HG02642 (cell line): ENCODE measurements at regions not wholly inside any gene's neighbourhood (a gene's known extent, or its start where the extent isn't known, plus 50 kb on each side); places are given as distances from the start of the nearest gene placed in this dataset.

Experiments used
- ATAC-seq: cut with Tn5 transposase; IDR thresholded peaks from one replicate; pipeline ENCODE4 v1.9.1; 2021; ENCODE audit warnings: mild to moderate bottlenecking; ENCODE audit not compliant: unreplicated experiment, poor library complexity

DNA sequence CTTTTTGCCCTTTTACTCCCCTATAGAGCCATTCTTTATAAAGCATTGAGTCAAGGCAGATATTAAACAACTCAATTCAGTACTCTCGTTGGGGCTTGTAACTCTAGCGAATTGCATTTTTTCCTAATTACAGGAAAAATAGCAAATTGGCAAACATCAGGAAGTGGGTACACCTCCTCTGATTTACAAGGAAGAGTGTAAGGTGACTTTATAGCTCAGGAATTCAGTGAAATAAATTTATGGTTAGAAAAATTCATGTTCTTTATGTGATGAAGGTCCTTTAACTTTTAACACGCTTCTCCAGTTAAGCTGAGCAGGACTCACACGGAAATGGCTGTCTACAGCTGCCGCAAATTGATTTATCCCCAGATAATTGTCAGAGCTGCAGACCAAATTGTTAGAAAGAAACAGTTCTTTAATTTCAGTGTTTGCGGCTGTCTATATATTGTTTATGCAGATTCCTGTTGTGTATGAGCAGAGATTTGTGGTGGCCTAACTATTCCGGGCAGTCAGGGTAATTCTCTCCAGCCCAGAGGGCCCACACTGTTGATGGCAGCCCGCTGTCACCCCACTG lies 151.1 kb upstream of the MKI67 start:
- no peak for ATAC-seq

DNA sequence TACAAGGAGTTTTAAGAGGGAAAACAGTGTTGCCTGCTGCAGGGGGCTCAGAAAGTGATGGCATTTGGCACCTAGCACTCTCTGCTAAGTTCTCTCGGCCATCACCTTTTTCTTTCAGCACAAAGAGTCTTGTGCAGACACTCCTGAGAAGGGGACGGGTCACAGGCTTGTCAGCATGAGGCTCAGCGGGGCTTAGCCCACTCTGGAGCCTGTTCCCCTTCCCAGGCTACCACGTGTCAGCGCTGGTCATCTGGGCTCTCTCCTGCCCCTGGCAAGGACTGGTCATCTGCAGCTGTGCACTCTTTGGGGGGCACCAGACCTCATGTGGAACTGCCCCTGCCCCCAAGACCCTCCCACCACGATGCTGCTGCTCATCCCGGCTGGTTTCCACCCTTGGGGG lies 152.1 kb upstream of the MKI67 start:
- ATAC-seq, result no peak

DNA sequence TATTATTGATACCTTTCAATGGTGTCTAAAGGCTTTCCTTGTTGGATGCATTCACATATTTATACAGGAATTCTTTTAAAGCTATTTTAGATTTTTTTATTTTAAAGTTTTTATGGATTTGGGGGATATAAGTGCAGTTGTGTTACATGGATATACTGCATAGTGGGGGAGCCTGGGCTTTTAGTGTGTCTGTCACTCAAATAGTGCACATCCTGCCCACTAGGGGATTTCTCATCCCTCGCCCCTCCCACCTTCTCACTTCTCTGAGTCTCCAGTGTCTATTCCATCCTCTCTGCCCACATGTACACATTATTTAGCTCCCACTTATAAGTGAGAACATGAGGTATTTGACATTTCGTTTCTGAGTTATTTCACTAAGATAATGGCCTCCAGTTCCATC lies 154.0 kb upstream of the MKI67 start:
- ATAC-seq, result no peak

DNA sequence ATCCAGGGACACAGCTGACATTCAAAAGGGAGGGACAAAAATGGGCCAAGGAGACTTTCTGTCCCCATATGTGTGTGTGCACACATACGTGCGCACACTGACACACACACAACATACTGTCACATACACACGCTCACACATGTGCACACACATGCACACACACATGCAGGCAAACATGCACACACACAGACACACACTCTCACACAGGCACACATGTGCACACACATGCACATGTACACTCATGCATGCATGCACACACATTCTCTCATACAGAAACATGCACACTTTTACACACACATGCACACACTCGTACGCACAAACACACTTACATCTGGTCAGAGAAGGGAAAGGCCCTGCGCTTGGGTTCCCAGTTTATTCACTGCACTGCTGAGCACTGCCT lies 155.1 kb upstream of the MKI67 start:
- no peak for ATAC-seq

DNA sequence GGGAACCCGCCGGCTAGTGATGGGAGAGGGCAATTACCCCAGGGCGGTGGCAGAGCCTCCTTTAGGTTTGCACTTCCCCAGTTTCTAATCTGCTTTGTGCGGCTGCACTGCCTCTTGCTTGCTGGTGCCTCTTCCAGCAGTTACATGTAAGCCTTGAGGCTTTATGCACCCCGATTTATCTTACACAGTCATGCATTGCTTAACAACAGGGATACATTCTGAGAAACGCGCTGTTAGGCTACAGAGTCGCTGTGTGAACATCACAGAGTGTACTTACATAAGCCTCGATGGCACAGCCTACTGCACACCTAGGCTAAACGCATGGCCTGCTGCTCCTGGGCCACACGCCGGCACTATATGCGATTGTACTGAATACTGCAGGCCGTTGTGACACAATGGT lies 155.6 kb upstream of the MKI67 start:
- ATAC-seq, result no peak

DNA sequence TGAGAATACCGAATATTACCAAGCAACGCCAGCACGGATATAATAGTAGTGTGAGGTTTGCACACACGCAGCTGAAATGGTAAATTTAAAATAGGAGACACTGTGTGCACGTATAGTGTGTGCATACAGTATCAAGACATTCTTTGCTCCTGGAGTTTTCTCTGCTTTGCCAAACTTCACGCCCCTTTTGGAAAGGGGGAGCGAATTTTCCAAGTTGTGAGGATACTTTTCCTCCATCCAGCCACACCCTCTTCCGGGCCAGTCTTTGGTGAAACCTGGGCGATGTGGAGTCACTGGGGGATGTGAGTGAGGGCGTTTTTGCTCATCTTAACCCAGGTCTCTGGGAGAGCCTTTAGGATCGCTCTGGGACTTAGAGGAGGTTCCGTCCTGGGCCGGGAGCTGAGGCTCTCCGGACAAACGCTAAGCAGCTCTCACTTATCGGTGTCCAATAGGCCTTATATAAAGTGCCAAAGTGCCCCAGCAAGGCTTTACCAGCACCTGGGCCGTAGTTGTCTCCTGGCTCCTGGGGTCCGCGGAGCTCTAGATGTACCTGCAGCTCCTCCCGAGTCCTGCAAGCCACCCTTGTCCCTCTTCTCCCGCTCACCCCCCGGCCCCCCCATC lies 160.0 kb upstream of the MKI67 start:
- no peak for ATAC-seq

DNA sequence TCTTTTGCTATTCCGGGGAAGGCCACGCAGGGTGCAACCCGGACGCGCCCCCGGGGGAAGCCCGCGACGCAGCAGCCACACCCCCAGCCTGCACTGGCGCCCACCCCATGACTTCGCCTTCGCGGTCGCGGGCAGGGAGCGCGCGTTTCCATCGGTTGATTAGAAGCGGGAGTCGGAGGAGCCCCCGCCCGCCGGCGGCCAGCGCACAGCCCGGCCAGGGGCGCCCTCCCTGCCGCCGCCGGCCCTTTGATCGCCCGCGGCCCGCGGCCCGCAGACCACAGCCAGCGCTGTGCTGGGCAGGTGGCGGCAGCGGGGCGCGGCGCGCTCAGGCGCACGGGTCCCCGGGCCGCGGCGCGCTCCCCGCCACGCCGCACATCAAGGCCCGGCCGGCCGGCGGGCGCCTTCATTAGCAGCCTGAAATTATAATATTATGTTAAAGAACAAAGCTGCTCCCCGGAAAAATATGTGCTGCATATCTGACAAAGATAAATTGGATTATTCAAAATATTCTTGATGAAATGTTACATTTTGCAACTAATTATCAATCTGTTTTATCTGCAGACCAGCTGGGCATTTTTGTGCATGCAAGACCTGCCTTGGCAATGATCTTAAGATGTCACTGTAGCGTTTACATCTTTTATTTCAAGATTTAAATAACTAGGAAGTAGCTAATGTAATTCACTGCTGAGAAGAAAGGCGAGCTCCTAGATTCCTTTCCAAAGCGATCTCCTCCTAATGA lies 160.7 kb upstream of the MKI67 start:
- no peak for ATAC-seq

DNA sequence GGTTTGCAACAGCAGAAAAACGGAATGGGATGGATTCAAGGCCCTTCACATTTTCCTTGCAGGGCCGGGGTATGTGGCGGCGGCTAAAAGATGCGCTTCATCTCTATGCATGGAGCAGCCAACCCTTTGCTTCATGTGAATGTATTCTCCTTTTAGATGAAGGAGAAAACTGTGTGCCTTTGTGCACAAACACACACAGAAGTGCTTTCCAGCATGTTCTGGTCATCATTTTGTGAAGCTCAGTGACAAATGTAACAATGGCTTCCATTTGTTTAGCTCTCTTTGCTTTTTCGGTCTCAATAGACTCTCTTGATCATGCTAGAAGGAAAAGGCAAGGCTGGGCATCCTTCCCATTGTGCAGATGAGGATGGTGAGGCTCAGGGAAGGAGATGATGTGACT lies 161.7 kb upstream of the MKI67 start:
- no peak for ATAC-seq

DNA sequence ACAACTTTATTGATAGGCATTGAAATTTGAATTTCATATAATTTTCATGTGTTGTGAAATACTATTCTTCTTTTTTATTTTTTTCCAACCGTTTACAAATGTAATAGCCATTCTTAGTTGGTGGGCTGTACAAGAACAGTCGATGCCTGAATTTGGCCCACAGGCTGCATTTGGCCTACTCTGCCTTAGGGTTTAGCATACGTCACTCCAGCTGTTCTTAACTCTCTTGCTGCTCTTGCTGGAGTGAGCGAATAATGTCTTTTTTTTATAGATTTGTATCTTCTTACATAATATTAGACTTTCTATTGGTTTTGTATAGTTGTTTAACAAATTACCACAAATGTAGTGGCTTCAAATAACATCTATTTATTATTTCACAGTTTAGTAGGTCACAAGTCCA lies 163.4 kb upstream of the MKI67 start:
- ATAC-seq, result no peak

DNA sequence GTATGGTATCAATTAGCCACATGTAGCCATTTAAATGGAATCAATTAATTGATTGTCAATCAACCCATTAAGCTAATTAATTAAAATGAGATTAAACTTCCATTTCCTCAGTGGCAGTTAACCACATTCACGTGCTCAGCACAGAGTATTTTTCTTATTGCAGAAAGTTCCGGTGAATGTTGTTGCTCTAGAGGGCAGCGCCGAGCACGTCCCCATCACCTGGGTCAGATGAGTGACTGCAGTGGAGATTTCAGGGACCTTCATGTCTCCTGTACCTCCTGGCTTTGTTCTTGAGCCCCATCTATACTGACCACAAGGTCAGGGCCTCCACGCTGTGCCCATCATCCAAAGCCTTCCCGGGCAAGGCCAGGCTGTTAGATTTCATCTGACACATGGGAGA lies 168.8 kb upstream of the MKI67 start:
- ATAC-seq, result no peak

DNA sequence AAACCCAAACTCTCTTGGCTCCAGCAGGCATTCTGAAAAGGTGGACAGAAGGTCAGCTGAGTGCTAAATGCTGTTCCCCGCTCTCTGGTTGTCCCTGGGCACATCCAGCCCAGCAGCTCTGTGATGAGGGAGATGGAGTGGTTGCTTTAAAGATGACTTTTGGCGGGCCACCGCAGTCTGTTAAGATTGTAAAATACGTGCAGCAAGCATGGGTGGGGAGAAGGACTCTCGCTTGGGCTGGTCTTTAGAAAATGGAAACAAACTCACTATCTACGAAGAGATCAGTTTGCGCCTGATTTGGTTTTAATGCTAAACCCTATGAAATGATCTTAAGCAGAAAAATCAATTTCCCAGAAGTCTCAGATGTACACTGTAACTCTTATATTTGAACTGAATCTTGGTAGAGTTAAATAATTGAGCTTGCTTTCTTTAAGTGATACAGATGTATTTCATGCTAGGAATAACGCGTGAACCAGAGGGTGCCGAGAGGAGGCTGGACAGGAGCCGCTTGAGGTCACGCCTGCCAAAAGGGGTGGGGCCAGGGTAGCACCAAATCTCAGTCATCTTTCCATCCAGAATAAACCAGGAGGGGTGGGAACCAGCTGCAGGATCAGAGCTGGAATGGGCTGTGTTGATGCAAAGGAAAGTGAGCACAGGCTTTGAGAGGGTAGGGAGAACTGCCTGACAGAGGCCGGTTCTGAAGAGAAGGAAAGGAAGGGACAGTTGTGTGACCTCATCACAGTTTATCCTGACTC lies 170.2 kb upstream of the MKI67 start:
- no peak for ATAC-seq

DNA sequence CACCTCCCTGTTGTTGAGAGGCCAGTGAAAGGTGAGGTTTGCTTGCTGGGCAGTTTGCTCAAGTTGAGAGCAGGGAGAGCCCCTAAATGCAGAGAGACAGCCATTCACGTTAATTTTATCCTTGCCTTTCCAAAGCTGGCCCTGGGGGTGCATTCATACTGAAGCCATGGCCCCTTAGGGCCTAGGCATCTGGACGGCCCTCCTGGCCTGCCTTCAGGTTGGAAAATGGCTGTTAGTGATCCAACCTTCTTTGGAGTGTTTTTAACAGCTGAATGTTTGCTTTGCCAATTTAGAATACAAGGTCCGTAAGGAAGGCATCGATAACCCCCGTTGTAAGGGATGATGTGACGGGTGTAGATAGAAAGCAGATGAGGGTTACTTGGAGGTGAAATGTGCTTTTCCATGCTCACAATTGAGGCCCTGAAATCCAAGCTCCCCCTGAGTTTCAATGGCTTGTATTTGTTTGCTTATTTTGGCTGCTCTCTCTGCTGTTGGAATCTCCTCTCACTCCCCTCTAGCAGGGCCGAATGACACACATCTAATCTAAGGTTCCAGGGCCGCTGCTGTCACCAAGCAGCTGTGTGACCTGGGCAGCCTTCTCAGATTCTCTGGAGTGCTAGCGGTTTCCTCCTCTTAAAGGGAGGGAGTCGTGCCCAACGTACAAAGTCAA lies 171.6 kb upstream of the MKI67 start:
- ATAC-seq, result no peak

DNA sequence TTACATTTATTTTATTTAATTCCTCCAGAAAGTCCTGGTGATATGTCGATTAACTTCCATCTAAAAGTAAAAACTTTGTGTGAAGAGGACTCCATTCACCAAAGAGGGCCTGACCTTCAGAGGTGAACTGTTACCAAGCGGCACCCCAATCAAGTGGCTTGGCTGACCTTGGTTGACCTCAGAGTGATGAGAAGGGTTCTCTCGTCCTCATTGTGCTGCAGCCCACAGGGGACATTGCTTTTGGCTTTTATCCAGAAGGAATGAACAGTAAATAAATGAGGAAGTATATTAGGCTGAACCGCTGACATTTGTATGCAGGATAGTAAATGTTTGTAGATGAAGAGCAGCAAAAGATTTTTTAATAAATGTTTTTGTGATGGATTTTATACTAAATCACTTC lies 172.4 kb upstream of the MKI67 start:
- ATAC-seq, result no peak

DNA sequence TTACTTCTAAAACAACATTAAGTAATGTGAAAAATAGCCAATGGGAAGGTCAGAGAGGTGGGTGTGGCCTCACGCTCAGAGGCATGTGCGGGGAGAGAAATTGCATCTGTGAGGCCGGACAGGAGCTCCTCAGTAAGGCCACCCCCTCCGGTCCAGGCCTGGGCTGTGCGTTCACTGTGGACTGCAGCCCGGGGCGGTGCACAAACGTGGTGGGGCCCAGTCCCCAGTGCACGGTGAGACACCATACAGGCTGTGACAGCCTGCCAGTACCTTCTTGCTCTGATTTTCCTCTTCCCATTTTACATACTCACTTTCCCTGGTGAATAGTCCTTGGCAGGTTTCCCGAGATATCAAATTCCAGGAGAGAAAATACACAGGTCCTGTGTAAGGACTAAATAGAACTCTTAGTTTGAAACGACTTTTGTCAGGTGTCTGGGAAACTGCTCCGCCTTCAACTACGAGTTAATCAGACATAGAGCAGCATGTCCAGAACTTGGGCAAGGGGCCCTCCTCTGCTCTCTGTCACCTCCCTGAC lies 174.1 kb upstream of the MKI67 start:
- no peak for ATAC-seq

DNA sequence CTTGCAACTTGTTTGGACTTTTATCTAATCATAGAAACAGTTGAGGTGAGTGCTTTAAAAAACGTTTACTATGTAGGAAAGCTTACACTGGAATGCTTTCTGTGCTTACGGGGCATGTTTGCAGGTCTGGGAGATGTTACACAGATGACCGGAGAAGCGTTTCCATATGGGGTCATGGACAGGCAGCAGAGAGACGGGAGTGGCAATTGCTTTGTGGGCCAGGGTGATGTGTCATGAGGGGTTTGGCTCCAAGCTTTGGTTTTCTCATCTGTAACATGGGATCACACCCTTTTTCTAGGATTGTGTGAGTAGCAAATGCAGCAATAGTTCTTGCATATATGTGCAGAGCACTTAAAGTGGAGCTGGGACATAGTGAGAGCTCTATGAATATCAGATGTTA lies 174.8 kb upstream of the MKI67 start:
- ATAC-seq, result no peak

DNA sequence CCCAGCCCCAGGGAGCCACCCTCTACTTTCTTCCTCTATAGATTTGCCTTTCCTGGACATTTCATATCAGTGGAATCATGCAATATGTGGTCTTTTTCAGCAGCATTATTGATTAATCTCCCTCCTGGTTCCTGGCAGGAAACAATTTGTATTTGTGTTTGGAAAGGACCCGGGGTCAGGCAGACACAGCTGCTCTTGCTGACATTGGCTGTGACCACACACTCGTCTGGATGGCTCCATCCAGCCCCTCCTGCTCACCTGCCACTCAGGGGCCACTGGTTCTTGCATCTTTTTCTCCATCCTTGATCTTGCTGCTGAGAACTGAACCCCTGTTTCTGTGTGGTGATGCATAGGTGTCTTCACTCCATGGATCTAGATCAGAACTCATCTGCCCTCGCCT lies 176.6 kb upstream of the MKI67 start:
- no peak for ATAC-seq

DNA sequence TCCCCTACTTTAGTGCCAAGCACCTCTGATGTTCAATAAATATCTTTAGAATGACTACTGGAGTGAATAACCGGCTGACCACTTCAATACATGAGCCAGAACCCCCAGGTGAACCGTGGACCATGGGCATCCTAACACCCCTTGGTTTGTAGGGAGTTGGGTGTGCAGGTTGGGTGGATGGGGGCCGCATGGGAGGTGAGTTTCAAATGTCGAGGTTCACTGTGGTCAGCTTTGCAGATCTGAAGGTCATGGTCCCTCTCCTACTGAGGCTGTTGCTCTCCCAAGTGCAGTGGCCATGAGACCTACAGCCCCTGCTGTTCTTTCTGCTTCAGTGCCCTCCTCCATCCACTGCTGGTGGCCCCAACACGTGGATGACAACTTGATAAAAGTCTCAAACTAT lies 178.0 kb upstream of the MKI67 start:
- no peak for ATAC-seq

DNA sequence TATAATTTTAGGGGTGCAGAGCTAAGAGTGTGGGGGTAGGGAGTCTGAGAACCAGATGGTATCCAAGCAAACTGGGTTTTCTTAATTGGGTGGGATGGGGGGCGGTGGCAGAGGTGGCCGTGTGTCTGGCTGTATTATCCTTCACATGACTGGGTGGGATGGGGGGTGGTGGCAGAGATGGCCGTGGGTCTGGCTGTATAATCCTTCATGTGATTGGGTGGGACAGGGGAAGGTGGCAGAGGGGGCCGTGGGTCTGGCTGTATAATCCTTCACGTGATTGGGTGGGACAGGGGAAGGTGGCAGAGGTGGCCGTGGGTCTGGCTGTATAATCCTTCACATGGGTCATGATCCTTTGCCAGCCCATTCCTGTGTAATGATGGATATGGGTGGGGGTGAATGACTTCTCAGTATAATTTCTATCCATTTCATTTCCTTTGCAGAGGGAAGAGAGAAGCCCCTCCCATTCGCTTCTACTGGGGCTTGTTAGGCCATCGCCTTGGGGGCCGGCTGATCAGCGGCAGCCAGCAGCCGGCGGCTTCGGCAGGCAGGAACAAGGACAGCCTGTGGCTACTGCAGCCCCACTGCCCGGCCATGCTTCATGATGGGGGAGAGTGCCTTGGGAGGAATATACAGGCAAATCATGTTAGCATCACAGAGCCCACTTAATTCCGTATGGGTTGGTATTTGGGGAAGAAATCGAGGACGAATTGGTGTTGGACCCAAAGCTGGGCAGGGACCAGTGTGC lies 179.6 kb upstream of the MKI67 start:
- no peak for ATAC-seq

DNA sequence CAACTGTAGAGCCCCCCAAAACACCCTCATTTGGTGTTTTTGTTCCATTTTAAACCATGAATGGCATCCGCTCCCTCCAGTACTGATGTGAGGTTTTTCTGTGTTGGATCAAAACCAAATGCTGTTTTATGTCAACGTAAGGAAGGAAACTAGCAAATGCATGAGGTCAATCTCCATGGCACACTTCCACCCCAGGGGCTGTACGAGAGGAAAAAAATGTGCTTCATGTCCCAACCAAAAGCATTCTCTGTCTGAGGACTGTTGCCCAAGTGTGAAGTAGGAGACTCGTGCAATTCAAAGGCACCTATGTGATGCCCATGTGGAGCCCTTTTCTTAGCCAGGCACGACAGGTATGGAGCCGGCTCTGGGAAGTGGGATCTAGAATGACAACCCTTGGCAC lies 180.3 kb upstream of the MKI67 start:
- no peak for ATAC-seq

DNA sequence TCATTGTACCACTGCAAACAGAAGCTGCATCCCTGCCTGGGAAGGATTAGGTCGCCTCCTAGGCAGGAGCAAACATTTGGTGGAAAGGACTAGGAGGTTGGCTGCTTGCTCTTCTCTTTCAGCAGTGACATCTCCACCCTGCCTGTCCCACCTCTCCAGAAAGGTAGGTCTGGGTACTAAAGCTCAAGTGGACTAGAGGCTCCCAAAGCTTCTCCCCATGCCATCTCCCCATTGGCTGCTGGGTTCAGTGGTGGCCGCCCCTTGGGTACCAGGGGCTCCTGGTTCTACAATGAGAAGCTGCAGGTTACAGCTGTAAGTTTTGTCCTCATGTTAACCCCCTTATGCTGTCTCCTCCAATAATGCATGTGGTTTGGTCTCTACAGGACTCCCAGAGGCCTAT lies 180.7 kb upstream of the MKI67 start:
- ATAC-seq, result no peak
